ENCODE measurements at regions not wholly inside any gene's neighbourhood (a gene's known extent, or its start where the extent isn't known, plus 50 kb on each side); places are given as distances from the start of the nearest gene placed in this dataset.

- BruUV-seq (replicated peaks), result no TSS peak
- H3K4me1 Mint-ChIP-seq (ENCODE audit: low read depth, unreplicated experiment), result no peaks in the 10 kb centered on the region
- intact Hi-C loops (cut with micrococcal nuclease; ENCODE audit: unreplicated experiment), result no loop called here
- H3K4me3 Mint-ChIP-seq (ENCODE audit: low read depth, unreplicated experiment), result no peak overlapping the region
- TF ChIP-seq CTCF (IDR thresholded peaks at IDR 0.05; ENCODE audit: unreplicated experiment), result no peak
- DNase-seq, result no peak
- no peaks in the 10 kb centered on the region for H3K36me3 Mint-ChIP-seq (ENCODE audit: insufficient read depth, unreplicated experiment)
- no peak overlapping the region for H3K27ac Mint-ChIP-seq (ENCODE audit: unreplicated experiment)
- CTCF ChIA-PET, result no interaction called here
- H3K27me3 Mint-ChIP-seq (ENCODE audit: unreplicated experiment), result peaks cover 8% of the 10 kb centered on the region
- no peaks in the 10 kb centered on the region for H3K9me3 Mint-ChIP-seq (ENCODE audit: low read depth, unreplicated experiment)
Measured at GRCh38 chr11:111107501-111107900, 138.0 kb upstream of the POU2AF2 start.

GRCh38 chr11:111106641-111107040 lies 138.9 kb upstream of the POU2AF2 start:
- CTCF ChIA-PET, result no interaction called here
- H3K27ac Mint-ChIP-seq (ENCODE audit: unreplicated experiment), result no peak overlapping the region
- intact Hi-C loops (cut with micrococcal nuclease; ENCODE audit: unreplicated experiment), result no loop called here
- H3K27me3 Mint-ChIP-seq (ENCODE audit: unreplicated experiment), result peaks cover 8% of the 10 kb centered on the region
- no TSS peak for BruUV-seq (replicated peaks)
- no peak overlapping the region for H3K4me3 Mint-ChIP-seq (ENCODE audit: low read depth, unreplicated experiment)
- H3K9me3 Mint-ChIP-seq (ENCODE audit: low read depth, unreplicated experiment), result no peaks in the 10 kb centered on the region
- no peak for DNase-seq
- H3K36me3 Mint-ChIP-seq (ENCODE audit: insufficient read depth, unreplicated experiment), result no peaks in the 10 kb centered on the region
- H3K4me1 Mint-ChIP-seq (ENCODE audit: low read depth, unreplicated experiment), result no peaks in the 10 kb centered on the region
- TF ChIP-seq CTCF (IDR thresholded peaks at IDR 0.05; ENCODE audit: unreplicated experiment), result no peak

- Mint-ChIP-seq H3K27me3 (ENCODE audit: unreplicated experiment) (peaks cover 18% of the 10 kb centered on the region), H3K4me3 (ENCODE audit: low read depth, unreplicated experiment) (no peak overlapping the region), H3K9me3 (ENCODE audit: low read depth, unreplicated experiment) (no peaks in the 10 kb centered on the region), H3K4me1 (ENCODE audit: low read depth, unreplicated experiment) (no peaks in the 10 kb centered on the region), H3K36me3 (ENCODE audit: insufficient read depth, unreplicated experiment) (no peaks in the 10 kb centered on the region), H3K27ac (ENCODE audit: unreplicated experiment) (no peak overlapping the region)
- intact Hi-C loops (cut with micrococcal nuclease; ENCODE audit: unreplicated experiment), result no loop called here
- CTCF ChIA-PET, result no interaction called here
- no TSS peak for BruUV-seq (replicated peaks)
- DNase-seq, result no peak
- no peak for TF ChIP-seq CTCF (IDR thresholded peaks at IDR 0.05; ENCODE audit: unreplicated experiment)
Measured at GRCh38 chr11:111105566-111105965, 140.0 kb upstream of the POU2AF2 start.

- DNase-seq, result no peak
- H3K4me3 Mint-ChIP-seq (ENCODE audit: low read depth, unreplicated experiment), result no peak overlapping the region
- no peak for TF ChIP-seq CTCF (IDR thresholded peaks at IDR 0.05; ENCODE audit: unreplicated experiment)
- intact Hi-C loops (cut with micrococcal nuclease; ENCODE audit: unreplicated experiment), result no loop called here
- no peaks in the 10 kb centered on the region for H3K9me3 Mint-ChIP-seq (ENCODE audit: low read depth, unreplicated experiment)
- BruUV-seq (replicated peaks), result no TSS peak
- H3K36me3 Mint-ChIP-seq (ENCODE audit: insufficient read depth, unreplicated experiment), result no peaks in the 10 kb centered on the region
- CTCF ChIA-PET, result no interaction called here
- H3K4me1 Mint-ChIP-seq (ENCODE audit: low read depth, unreplicated experiment), result no peaks in the 10 kb centered on the region
- peaks cover 21% of the 10 kb centered on the region for H3K27me3 Mint-ChIP-seq (ENCODE audit: unreplicated experiment)
- H3K27ac Mint-ChIP-seq (ENCODE audit: unreplicated experiment), result no peak overlapping the region
Measured at GRCh38 chr11:111104185-111104584, 141.3 kb upstream of the POU2AF2 start.

GRCh38 chr11:111101881-111102280 lies 143.6 kb upstream of the POU2AF2 start:
- no peak overlapping the region for H3K27ac Mint-ChIP-seq (ENCODE audit: unreplicated experiment)
- intact Hi-C loops (cut with micrococcal nuclease; ENCODE audit: unreplicated experiment), result no loop called here
- CTCF ChIA-PET, result no interaction called here
- DNase-seq, result no peak
- no peaks in the 10 kb centered on the region for H3K9me3 Mint-ChIP-seq (ENCODE audit: low read depth, unreplicated experiment)
- BruUV-seq (replicated peaks), result no TSS peak
- TF ChIP-seq CTCF (IDR thresholded peaks at IDR 0.05; ENCODE audit: unreplicated experiment), result no peak
- peaks cover 21% of the 10 kb centered on the region for H3K27me3 Mint-ChIP-seq (ENCODE audit: unreplicated experiment)
- no peak overlapping the region for H3K4me3 Mint-ChIP-seq (ENCODE audit: low read depth, unreplicated experiment)
- no peaks in the 10 kb centered on the region for H3K36me3 Mint-ChIP-seq (ENCODE audit: insufficient read depth, unreplicated experiment)
- H3K4me1 Mint-ChIP-seq (ENCODE audit: low read depth, unreplicated experiment), result no peaks in the 10 kb centered on the region

All from Calu3 (cell line).